DOHH2 (cell line): ENCODE measurements at regions not wholly inside any gene's neighbourhood (a gene's known extent, or its start where the extent isn't known, plus 50 kb on each side); places are given as distances from the start of the nearest gene placed in this dataset.

ENCODE experiments used
- H3F3A ChIP-seq: fragments of 200-600 bp; sonication (generic), shearing (Covaris generic); 2 replicates; pipeline ENCODE4 v1.6.0; 2016; ENCODE audit warnings: antibody characterized with exemption, mild to moderate bottlenecking; ENCODE audit not compliant: control insufficient read depth, insufficient read depth
- H3K27ac ChIP-seq: fragments of 200-600 bp; sonication (generic); 2 replicates; pipeline ENCODE4 v1.5.1; 2014; ENCODE audit warnings: low read depth, mild to moderate bottlenecking, low read length, moderate library complexity
- H3K27me3 ChIP-seq: fragments of 200-600 bp; sonication (generic); 2 replicates; pipeline ENCODE4 v1.6.1; 2014; ENCODE audit warnings: mild to moderate bottlenecking, low read length, mixed read lengths; ENCODE audit not compliant: control insufficient read depth
- H3K36me3 ChIP-seq: fragments of 200-600 bp; sonication (generic); 2 replicates; pipeline ENCODE4 v1.6.1; 2014; ENCODE audit warnings: mild to moderate bottlenecking, low read length, moderate library complexity, mixed read lengths; ENCODE audit not compliant: control insufficient read depth
- H3K4me1 ChIP-seq: fragments of 200-600 bp; sonication (generic); 2 replicates; pipeline ENCODE4 v1.6.1; 2014; ENCODE audit warnings: mild to moderate bottlenecking, low read length, mixed read lengths; ENCODE audit not compliant: control insufficient read depth
- H3K4me2 ChIP-seq: fragments of 200-600 bp; sonication (generic); 2 replicates; pipeline ENCODE4 v1.6.0; 2014; ENCODE audit warnings: mild to moderate bottlenecking, low read length, moderate library complexity
- H3K4me3 ChIP-seq: fragments of 200-600 bp; sonication (generic); 2 replicates; pipeline ENCODE4 v1.5.1; 2014; ENCODE audit warnings: mild to moderate bottlenecking, low read length, mixed read lengths
- H3K79me2 ChIP-seq: fragments of 200-600 bp; sonication (generic); 2 replicates; pipeline ENCODE4 v1.6.1; 2014; ENCODE audit warnings: mild to moderate bottlenecking, low read length, mixed read lengths; ENCODE audit not compliant: control insufficient read depth
- H3K9me2 ChIP-seq: fragments of 200-600 bp; sonication (generic); replicated peaks from 2 replicates; pipeline ENCODE4 v1.6.1; 2014; ENCODE audit warnings: mild to moderate bottlenecking, low read length, mixed read lengths; ENCODE audit not compliant: control insufficient read depth
- H3K9me3 ChIP-seq: fragments of 200-600 bp; sonication (generic); 2 replicates; pipeline ENCODE4 v1.6.1; 2014; ENCODE audit warnings: antibody characterized with exemption, low read length, mixed read lengths; ENCODE audit not compliant: control insufficient read depth, insufficient read depth
- H4K20me1 ChIP-seq: fragments of 200-600 bp; sonication (generic); 2 replicates; pipeline ENCODE4 v1.6.0; 2014; ENCODE audit warnings: low read depth, mild to moderate bottlenecking, antibody characterized with exemption, low read length, moderate library complexity; ENCODE audit not compliant: control insufficient read depth, insufficient read depth
- CTCF ChIP-seq: fragments of 200-600 bp; sonication (generic); IDR thresholded peaks from one replicate; pipeline ENCODE4 v1.5.1; 2014; ENCODE audit warnings: antibody characterized with exemption, mild to moderate bottlenecking, low read depth, low read length; ENCODE audit not compliant: poor library complexity, severe bottlenecking
- EZH2phosphoT487 ChIP-seq: fragments of 200-600 bp; sonication (generic); IDR thresholded peaks from 2 replicates; pipeline ENCODE4 v1.6.1; 2017; ENCODE audit warnings: borderline replicate concordance, mild to moderate bottlenecking, antibody characterized with exemption, low read length, moderate library complexity, mixed read lengths

- no peaks in the 10 kb centered on the region for H3F3A ChIP-seq
- peaks cover 35% of the 10 kb centered on the region for H3K27me3 ChIP-seq
- no peak overlapping the region for H3K27ac ChIP-seq
- no peaks in the 10 kb centered on the region for H3K9me3 ChIP-seq
- peaks cover 8% of the 10 kb centered on the region; the same call in 1 of the 2 replicates for H3K4me1 ChIP-seq
- no peak for TF ChIP-seq CTCF
- no peaks in the 10 kb centered on the region for H3K79me2 ChIP-seq
- H4K20me1 ChIP-seq: no peaks in the 10 kb centered on the region
- H3K4me2 ChIP-seq: no peak overlapping the region
- H3K9me2 ChIP-seq: no peaks in the 10 kb centered on the region
- H3K4me3 ChIP-seq: no peak overlapping the region
- H3K36me3 ChIP-seq: no peaks in the 10 kb centered on the region
Measured at GRCh38 chr6:111993342-111993741, 60.6 kb upstream of the CCN6 start.

- Histone ChIP-seq H3K27ac (no peak overlapping the region), H3K9me3 (no peaks in the 10 kb centered on the region), H3K4me1 (peaks cover 5% of the 10 kb centered on the region; the same call in 1 of the 2 replicates), H3K9me2 (no peaks in the 10 kb centered on the region), H3K36me3 (no peaks in the 10 kb centered on the region), H3F3A (no peaks in the 10 kb centered on the region), H3K4me3 (no peak overlapping the region), H3K79me2 (no peaks in the 10 kb centered on the region), H4K20me1 (no peaks in the 10 kb centered on the region), H3K4me2 (no peak overlapping the region), H3K27me3 (peaks cover 35% of the 10 kb centered on the region)
- TF ChIP-seq EZH2phosphoT487: no peak
- TF ChIP-seq CTCF: no peak
Measured at GRCh38 chr6:111994791-111995190, 59.1 kb upstream of the CCN6 start.

- H3K27me3 ChIP-seq: peaks cover 34% of the 10 kb centered on the region
- no peak for TF ChIP-seq CTCF
- no peaks in the 10 kb centered on the region for H3F3A ChIP-seq
- no peaks in the 10 kb centered on the region for H4K20me1 ChIP-seq
- no peaks in the 10 kb centered on the region for H3K9me3 ChIP-seq
- H3K4me2 ChIP-seq: no peak overlapping the region
- H3K9me2 ChIP-seq: no peaks in the 10 kb centered on the region
- no peak overlapping the region for H3K27ac ChIP-seq
- H3K79me2 ChIP-seq: no peaks in the 10 kb centered on the region
- no peak overlapping the region for H3K4me3 ChIP-seq
- no peaks in the 10 kb centered on the region for H3K36me3 ChIP-seq
- 0 out of 2 replicates have a peak, but pooled peaks cover 3% of the 10 kb centered on the region for H3K4me1 ChIP-seq
Measured at GRCh38 chr6:111995404-111995803, 58.5 kb upstream of the CCN6 start.
